ENCODE measurements at regions not wholly inside any gene's neighbourhood (a gene's known extent, or its start where the extent isn't known, plus 50 kb on each side); places are given as distances from the start of the nearest gene placed in this dataset.
A peak's percentile ranks its signal among the peaks of the same experiment; 100 is the strongest.

GRCh38 chr13:40457929-40458719 is 208.3 kb downstream of the FOXO1 start:
- no peaks in the 10 kb centered on the region for H3K36me3 Mint-ChIP-seq (ENCODE audit: low read depth)
- H3K27ac Mint-ChIP-seq: peak overlapping the region in 2 of 3 experiments; percentile 22 to 50
- H3K27me3 Mint-ChIP-seq (ENCODE audit: low read depth): no peaks in the 10 kb centered on the region
- H3K4me3 Mint-ChIP-seq: peak overlapping the region in 1 of 3 experiments; percentile 1
- TF ChIP-seq, protein P1, sequence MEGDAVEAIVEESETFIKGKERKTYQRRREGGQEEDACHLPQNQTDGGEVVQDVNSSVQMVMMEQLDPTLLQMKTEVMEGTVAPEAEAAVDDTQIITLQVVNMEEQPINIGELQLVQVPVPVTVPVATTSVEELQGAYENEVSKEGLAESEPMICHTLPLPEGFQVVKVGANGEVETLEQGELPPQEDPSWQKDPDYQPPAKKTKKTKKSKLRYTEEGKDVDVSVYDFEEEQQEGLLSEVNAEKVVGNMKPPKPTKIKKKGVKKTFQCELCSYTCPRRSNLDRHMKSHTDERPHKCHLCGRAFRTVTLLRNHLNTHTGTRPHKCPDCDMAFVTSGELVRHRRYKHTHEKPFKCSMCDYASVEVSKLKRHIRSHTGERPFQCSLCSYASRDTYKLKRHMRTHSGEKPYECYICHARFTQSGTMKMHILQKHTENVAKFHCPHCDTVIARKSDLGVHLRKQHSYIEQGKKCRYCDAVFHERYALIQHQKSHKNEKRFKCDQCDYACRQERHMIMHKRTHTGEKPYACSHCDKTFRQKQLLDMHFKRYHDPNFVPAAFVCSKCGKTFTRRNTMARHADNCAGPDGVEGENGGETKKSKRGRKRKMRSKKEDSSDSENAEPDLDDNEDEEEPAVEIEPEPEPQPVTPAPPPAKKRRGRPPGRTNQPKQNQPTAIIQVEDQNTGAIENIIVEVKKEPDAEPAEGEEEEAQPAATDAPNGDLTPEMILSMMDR (IDR thresholded peaks at IDR 0.05; ENCODE audit: unreplicated experiment in 3 of 3): no peak
- H3K9me3 Mint-ChIP-seq: peaks cover 2% of the 10 kb centered on the region
- H3K4me1 Mint-ChIP-seq: peaks cover 26% of the 10 kb centered on the region

DNA sequence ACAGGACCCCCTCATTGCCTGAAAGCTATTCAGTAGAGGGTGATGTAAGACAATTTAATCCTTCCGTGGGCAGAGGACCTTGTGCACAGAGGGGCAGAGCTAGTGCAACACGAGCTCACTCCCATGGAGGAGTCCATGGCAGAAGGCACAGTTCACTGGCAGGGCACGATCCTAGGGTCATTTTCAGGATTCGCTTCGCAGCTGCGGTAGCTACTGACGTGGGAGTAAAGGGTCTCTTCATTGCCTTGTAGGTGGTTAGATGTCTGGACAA is 207.8 kb downstream of the FOXO1 start:
- H3K27me3 Mint-ChIP-seq (ENCODE audit: low read depth): no peaks in the 10 kb centered on the region
- H3K4me1 Mint-ChIP-seq: peaks cover 26% of the 10 kb centered on the region
- TF ChIP-seq, protein P1 (IDR thresholded peaks at IDR 0.05; ENCODE audit: unreplicated experiment in 3 of 3): no peak
- H3K27ac Mint-ChIP-seq: peak overlapping the region in 1 of 3 experiments; percentile 22
- H3K9me3 Mint-ChIP-seq: peaks cover 2% of the 10 kb centered on the region
- no peaks in the 10 kb centered on the region for H3K36me3 Mint-ChIP-seq (ENCODE audit: low read depth)
- H3K4me3 Mint-ChIP-seq: peak overlapping the region in 1 of 3 experiments; percentile 1

DNA sequence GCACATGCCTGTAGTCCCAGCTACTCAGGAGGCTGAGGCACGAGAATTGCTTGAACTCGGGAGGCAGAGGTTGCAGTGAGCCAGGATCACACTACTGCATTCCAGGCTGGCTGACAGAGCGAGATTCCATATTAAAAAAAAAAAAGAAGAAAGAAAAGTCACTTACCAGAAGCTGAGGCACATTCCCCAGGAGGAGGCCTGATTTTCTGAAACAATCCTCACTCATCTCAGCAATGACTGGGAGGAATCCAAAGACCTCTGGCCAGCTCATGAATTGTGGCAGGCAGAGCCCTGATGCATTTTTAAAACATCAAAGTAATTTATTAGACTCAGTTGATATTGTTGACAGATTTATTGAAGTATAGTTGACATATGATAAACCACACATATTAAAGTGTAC is 206.3 kb downstream of the FOXO1 start:
- Mint-ChIP-seq H3K4me1 (peaks cover 26% of the 10 kb centered on the region), H3K36me3 (ENCODE audit: low read depth) (no peaks in the 10 kb centered on the region), H3K27ac (no peak overlapping the region), H3K4me3 (no peak overlapping the region), H3K27me3 (ENCODE audit: low read depth) (no peaks in the 10 kb centered on the region), H3K9me3 (peaks cover 2% of the 10 kb centered on the region)
- TF ChIP-seq, protein P1 (IDR thresholded peaks at IDR 0.05; ENCODE audit: unreplicated experiment in 3 of 3): no peak

DNA sequence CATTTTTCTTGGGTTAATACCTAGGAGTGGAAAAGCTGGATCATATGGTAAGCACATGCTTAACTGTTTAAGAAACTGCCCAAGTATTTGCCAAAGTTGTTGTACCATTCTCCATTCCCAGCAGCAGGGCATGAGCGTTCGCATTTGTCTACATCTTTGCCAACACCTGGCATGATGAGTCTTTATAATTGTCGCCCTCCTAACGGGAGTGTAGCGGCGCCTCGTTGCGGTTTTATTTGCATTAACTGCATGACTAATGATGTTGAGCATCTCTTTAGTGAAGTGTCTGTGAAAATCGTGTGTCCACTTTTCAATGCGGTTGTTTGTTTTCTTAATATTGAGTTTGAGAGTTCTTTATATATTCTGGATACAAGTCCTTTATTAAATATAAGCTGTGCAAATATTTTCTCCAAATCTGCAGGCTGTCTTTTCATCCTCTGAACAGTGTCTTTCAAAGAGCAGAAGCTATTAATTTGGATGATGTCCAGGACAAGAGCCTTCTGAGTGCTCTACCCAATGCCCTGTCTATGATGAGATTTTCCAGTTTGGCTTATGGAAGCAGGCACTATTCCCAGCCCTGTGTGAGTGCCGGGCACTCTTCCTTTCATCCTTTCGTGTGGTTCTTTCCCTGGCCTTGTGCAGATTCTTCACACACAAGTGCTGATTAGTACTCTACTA is 202.0 kb downstream of the FOXO1 start:
- Mint-ChIP-seq H3K4me3 (no peak overlapping the region), H3K9me3 (peaks cover 2% of the 10 kb centered on the region), H3K27me3 (ENCODE audit: low read depth) (no peaks in the 10 kb centered on the region), H3K27ac (no peak overlapping the region), H3K36me3 (ENCODE audit: low read depth) (no peaks in the 10 kb centered on the region), H3K4me1 (peaks cover 3% of the 10 kb centered on the region)
- TF ChIP-seq, protein P1 (IDR thresholded peaks at IDR 0.05; ENCODE audit: unreplicated experiment in 3 of 3): no peak

DNA sequence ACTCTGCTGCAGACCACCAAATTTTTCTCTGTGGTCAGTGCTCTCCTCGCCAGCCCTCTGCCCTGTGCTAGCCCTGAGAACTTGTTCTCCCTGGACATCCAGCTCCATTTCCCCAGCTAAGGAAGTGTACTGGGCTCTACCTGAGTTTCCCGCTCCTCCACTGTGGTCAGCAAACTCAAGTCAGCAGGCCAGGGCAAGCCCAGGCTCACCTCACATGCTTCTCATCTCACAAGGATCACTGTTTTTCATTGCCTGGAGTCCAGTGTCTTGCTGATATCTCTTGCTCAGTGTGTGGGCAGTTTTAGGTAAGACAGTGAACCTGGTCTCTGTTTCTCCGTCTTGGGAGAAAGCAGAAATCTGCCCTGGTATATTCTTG is 201.4 kb downstream of the FOXO1 start:
- Mint-ChIP-seq H3K9me3 (peaks cover 2% of the 10 kb centered on the region), H3K4me3 (no peak overlapping the region), H3K4me1 (peaks cover 7% of the 10 kb centered on the region), H3K27me3 (ENCODE audit: low read depth) (no peaks in the 10 kb centered on the region), H3K27ac (no peak overlapping the region), H3K36me3 (ENCODE audit: low read depth) (no peaks in the 10 kb centered on the region)
- TF ChIP-seq, protein P1 (IDR thresholded peaks at IDR 0.05; ENCODE audit: unreplicated experiment in 3 of 3): no peak

GRCh38 chr13:40466272-40466671 is 200.2 kb downstream of the FOXO1 start:
- H3K4me1 Mint-ChIP-seq: peaks cover 17% of the 10 kb centered on the region
- H3K27me3 Mint-ChIP-seq (ENCODE audit: low read depth): peaks cover 1% of the 10 kb centered on the region
- no peak overlapping the region for H3K27ac Mint-ChIP-seq
- no peaks in the 10 kb centered on the region for H3K9me3 Mint-ChIP-seq
- no peaks in the 10 kb centered on the region for H3K36me3 Mint-ChIP-seq (ENCODE audit: low read depth)
- TF ChIP-seq, protein P1 (IDR thresholded peaks at IDR 0.05; ENCODE audit: unreplicated experiment in 3 of 3): no peak
- H3K4me3 Mint-ChIP-seq: no peak overlapping the region
